HCT116 (cell line): ENCODE measurements at regions not wholly inside any gene's neighbourhood (a gene's known extent, or its start where the extent isn't known, plus 50 kb on each side); places are given as distances from the start of the nearest gene placed in this dataset.

Experiments used
- ATAC-seq: fragments of 200-7000 bp; cut with Tn5 transposase; 2 replicates; pipeline ENCODE4 v1.9.1; 2020; ENCODE audit warnings: mild to moderate bottlenecking, moderate library complexity
- BruUV-seq: library from RNA; stranded (reverse); fragments of 400-500 nt; replicated peaks from 2 replicates; lab custom pipeline; 2021; lab: Mats Ljungman, UMichigan
- CTCF ChIA-PET: fragments of 300-600 bp; sonication (Branson Sonifier 250); formaldehyde crosslinking; loops from one replicate; lab custom pipeline; 2021; ENCODE audit warnings: antibody characterized with exemption; lab: Charles Lee
- POLR2A ChIA-PET: fragments of 300-600, 350-600 bp; sonication (Branson Sonifier 250); formaldehyde crosslinking; loops from one replicate; lab custom pipeline; 2021; ENCODE audit warnings: antibody characterized with exemption; lab: Charles Lee
- RAD21 ChIA-PET, 2 experiments: fragments of 300-600 bp; sonication (Branson Sonifier 250); formaldehyde crosslinking; loops; one replicate each; lab custom pipeline; 2023; ENCODE audit warnings: low total read pairs in 2 of 2; ENCODE audit not compliant: uncharacterized antibody in 2 of 2, unreplicated experiment in 2 of 2, low non-redundant PET in 1 of 2; lab: Charles Lee
- DNase-seq: peaks from one replicate; pipeline ENCODE4 v3.0.0-alpha.2; 2010; ENCODE audit warnings: low read depth, low spot score
- H2AFZ ChIP-seq: fragments of 200-600 bp; shearing (Covaris generic), sonication (generic); 2 replicates; pipeline ENCODE4 v1.6.1; 2017; ENCODE audit warnings: low read depth, mixed run types, mixed read lengths, antibody characterized with exemption, low read length; ENCODE audit not compliant: poor library complexity, severe bottlenecking
- H3K27ac ChIP-seq: 2 replicates; pipeline ENCODE4 v1.5.1; 2012; ENCODE audit warnings: low read depth, low read length
- H3K27me3 ChIP-seq: fragments of 200-600 bp; sonication (generic); 2 replicates; pipeline ENCODE4 v1.6.1; 2016; ENCODE audit warnings: mixed run types, low read length, mixed read lengths; ENCODE audit not compliant: insufficient read depth
- H3K36me3 ChIP-seq, 2 experiments: fragments of 200-500 bp in 1 of 2; fragments of 200-600 bp in 1 of 2; sonication (Bioruptor generic) in 1 of 2; sonication (generic) in 1 of 2; 2 replicates each; pipeline versions ENCODE4 v1.5.1 to v1.6.1; 2014 to 2016; ENCODE audit warnings: low read length in 2 of 2, inconsistent platforms in 1 of 2, mixed read lengths in 1 of 2, mixed run types in 1 of 2; ENCODE audit not compliant: insufficient read depth in 2 of 2, control insufficient read depth in 1 of 2
- H3K4me1 ChIP-seq, 2 experiments: fragments of 200-600 bp in 1 of 2; sonication (generic) in 1 of 2; 2 replicates each; pipeline versions ENCODE4 v1.5.1 to v1.6.1; 2012 to 2017; ENCODE audit warnings: low read length in 2 of 2, inconsistent platforms in 1 of 2, mild to moderate bottlenecking in 1 of 2, mixed read lengths in 1 of 2, mixed run types in 1 of 2, moderate library complexity in 1 of 2; ENCODE audit not compliant: insufficient read depth in 2 of 2, control insufficient read depth in 1 of 2
- H3K4me2 ChIP-seq: fragments of 200-600 bp; sonication (generic); 2 replicates; pipeline ENCODE4 v1.6.1; 2017; ENCODE audit warnings: mixed run types, low read length, mixed read lengths
- H3K4me3 ChIP-seq, 2 experiments: fragments of 200-600 bp in 1 of 2; sonication (generic) in 1 of 2; replicated peaks in 1 of 2; 2 replicates each; pipeline ENCODE4 v1.5.1; 2011 to 2016; ENCODE audit warnings: low read length in 2 of 2, control low read depth in 1 of 2, low read depth in 1 of 2, mild to moderate bottlenecking in 1 of 2, mixed read lengths in 1 of 2, mixed run types in 1 of 2
- H3K79me2 ChIP-seq: fragments of 200-600 bp; sonication (generic); 2 replicates; pipeline ENCODE4 v1.6.1; 2017; ENCODE audit warnings: mild to moderate bottlenecking, mixed run types, low read length, moderate library complexity, mixed read lengths; ENCODE audit not compliant: insufficient read depth
- H3K9ac ChIP-seq: fragments of 200-600 bp; sonication (generic); 2 replicates; pipeline ENCODE4 v1.6.1; 2016; ENCODE audit warnings: low read length, mixed read lengths
- H3K9me2 ChIP-seq: fragments of 200-600 bp; sonication (generic), shearing (Covaris generic); 2 replicates; pipeline ENCODE4 v1.6.1; 2017; ENCODE audit warnings: mixed run types, mild to moderate bottlenecking, moderate library complexity; ENCODE audit not compliant: insufficient read depth
- H3K9me3 ChIP-seq, 2 experiments: fragments of 200-500 bp in 1 of 2; fragments of 200-600 bp in 1 of 2; sonication (Bioruptor generic) in 1 of 2; sonication (generic) in 1 of 2; 2 replicates each; pipeline ENCODE4 v1.6.1; 2014 to 2017; ENCODE audit warnings: low read length in 2 of 2, mixed read lengths in 2 of 2, inconsistent platforms in 1 of 2, low read depth in 1 of 2, mild to moderate bottlenecking in 1 of 2, mixed run types in 1 of 2, moderate library complexity in 1 of 2; ENCODE audit not compliant: control insufficient read depth in 1 of 2, insufficient read depth in 1 of 2
- H4K20me1 ChIP-seq: fragments of 200-600 bp; sonication (generic), shearing (Covaris generic); 2 replicates; pipeline ENCODE4 v1.6.1; 2017; ENCODE audit warnings: mixed run types, mild to moderate bottlenecking, moderate library complexity; ENCODE audit not compliant: insufficient read depth
- CBX3 ChIP-seq: IDR thresholded peaks from 2 replicates; pipeline ENCODE4 v1.6.1; 2012; ENCODE audit warnings: low read depth
- CEBPB ChIP-seq: IDR thresholded peaks from 2 replicates; pipeline ENCODE4 v1.6.1; 2012; ENCODE audit warnings: low read depth
- EGR1 ChIP-seq: IDR thresholded peaks from 2 replicates; pipeline ENCODE4 v1.6.1; 2012; ENCODE audit warnings: low read depth
- ELF1 ChIP-seq: IDR thresholded peaks from 2 replicates; pipeline ENCODE4 v1.6.1; 2012; ENCODE audit warnings: low read depth, borderline replicate concordance
- EZH2phosphoT487 ChIP-seq: fragments of 200-600 bp; IDR thresholded peaks from 2 replicates; pipeline ENCODE4 v1.6.1; 2018; ENCODE audit warnings: antibody characterized with exemption, borderline replicate concordance
- FOSL1 ChIP-seq: IDR thresholded peaks from 2 replicates; pipeline ENCODE4 v1.6.1; 2012; ENCODE audit warnings: low read depth
- JUND ChIP-seq: IDR thresholded peaks from 2 replicates; pipeline ENCODE4 v1.6.1; 2012
- POLR2A ChIP-seq: IDR thresholded peaks from 2 replicates; pipeline ENCODE4 v1.7.0; 2011; ENCODE audit warnings: borderline replicate concordance; ENCODE audit not compliant: insufficient read depth, insufficient read length; ENCODE audit errors: extremely low read depth
- RAD21 ChIP-seq: IDR thresholded peaks from 2 replicates; pipeline ENCODE4 v1.6.1; 2012; ENCODE audit warnings: low read depth, mild to moderate bottlenecking
- REST ChIP-seq: IDR thresholded peaks from 2 replicates; pipeline ENCODE4 v1.6.1; 2012; ENCODE audit warnings: low read depth
- SIN3A ChIP-seq: IDR thresholded peaks from 2 replicates; pipeline ENCODE4 v1.6.1; 2012; ENCODE audit warnings: low read depth
- TCF7L2 ChIP-seq: IDR thresholded peaks from 2 replicates; pipeline ENCODE4 v1.7.0; 2011; ENCODE audit warnings: borderline replicate concordance, inconsistent platforms; ENCODE audit not compliant: insufficient read depth, insufficient read length; ENCODE audit errors: extremely low read depth
- YY1 ChIP-seq: IDR thresholded peaks from 2 replicates; pipeline ENCODE4 v1.6.1; 2011; ENCODE audit warnings: low read length, low read depth, moderate library complexity, mild to moderate bottlenecking; ENCODE audit not compliant: insufficient replicate concordance; ENCODE audit errors: extremely low read depth
- ZBTB33 ChIP-seq: IDR thresholded peaks from 2 replicates; pipeline ENCODE4 v1.6.1; 2011; ENCODE audit warnings: mild to moderate bottlenecking, low read length, moderate library complexity; ENCODE audit not compliant: insufficient replicate concordance; ENCODE audit errors: extremely low read depth
- ZNF274 ChIP-seq: fragments of 200-500 bp; sonication (Bioruptor generic); IDR thresholded peaks from 2 replicates; pipeline ENCODE4 v1.6.1; 2014; ENCODE audit warnings: mild to moderate bottlenecking, low read depth, low read length, inconsistent platforms
- intact Hi-C: fragments of 100-400 bp; cut with micrococcal nuclease; formaldehyde crosslinking; loops from 2 replicates; pipeline ENCODE4 v1.10.0; 2022
- TF ChIP-seq, protein P1 (sequence below): IDR thresholded peaks from 2 replicates; pipeline ENCODE4 v1.6.1; 2012
- TF ChIP-seq, protein P2 (sequence below): IDR thresholded peaks from 2 replicates; pipeline ENCODE4 v1.6.1; 2012

DNA sequence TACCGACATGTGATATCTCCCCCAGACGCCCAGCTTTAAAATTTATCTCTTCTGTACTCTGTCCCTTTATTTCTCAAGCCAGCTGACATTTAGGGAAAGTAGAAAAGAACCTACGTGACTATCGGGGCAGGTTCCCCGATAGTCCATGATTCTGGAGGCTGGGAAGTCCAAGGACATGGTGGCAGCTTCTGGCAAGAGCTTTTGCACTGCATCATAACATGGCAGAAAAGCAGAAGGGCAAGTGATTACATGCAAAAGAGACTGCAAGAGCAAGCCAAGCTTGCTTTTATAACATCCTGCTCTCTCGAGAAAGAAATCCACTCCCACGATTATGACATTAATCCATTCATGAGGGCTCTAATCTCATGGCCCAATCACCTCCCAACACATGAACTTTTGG is 113.2 kb downstream of the CD164 start:
- RAD21 ChIA-PET = no interaction called here
- H3K36me3 ChIP-seq = no peaks in the 10 kb centered on the region
- POLR2A ChIA-PET = no interaction called here
- H3K9me2 ChIP-seq = 0 out of 2 replicates have a peak, but pooled peaks cover 3% of the 10 kb centered on the region
- TF ChIP-seq CEBPB = no peak
- no peak for TF ChIP-seq ZNF274
- TF ChIP-seq, protein P1, sequence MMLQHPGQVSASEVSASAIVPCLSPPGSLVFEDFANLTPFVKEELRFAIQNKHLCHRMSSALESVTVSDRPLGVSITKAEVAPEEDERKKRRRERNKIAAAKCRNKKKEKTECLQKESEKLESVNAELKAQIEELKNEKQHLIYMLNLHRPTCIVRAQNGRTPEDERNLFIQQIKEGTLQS = no peak
- no peak for TF ChIP-seq FOSL1
- no peak for TF ChIP-seq REST
- no peak for TF ChIP-seq ZBTB33
- no peak for TF ChIP-seq ELF1
- no peak for TF ChIP-seq POLR2A
- TF ChIP-seq, protein P2, sequence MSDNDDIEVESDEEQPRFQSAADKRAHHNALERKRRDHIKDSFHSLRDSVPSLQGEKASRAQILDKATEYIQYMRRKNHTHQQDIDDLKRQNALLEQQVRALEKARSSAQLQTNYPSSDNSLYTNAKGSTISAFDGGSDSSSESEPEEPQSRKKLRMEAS = no peak
- no peak for TF ChIP-seq YY1
- no peak for TF ChIP-seq SIN3A
- TF ChIP-seq JUND = no peak
- TF ChIP-seq EZH2phosphoT487 = no peak
- no peak for TF ChIP-seq EGR1
- no peak for TF ChIP-seq CBX3
- no peak for TF ChIP-seq RAD21
- no peak for TF ChIP-seq TCF7L2
- ATAC-seq (no peak), DNase-seq (no peak)
- no peak overlapping the region for H3K4me3 ChIP-seq
- H3K27ac ChIP-seq = no peak overlapping the region
- no peaks in the 10 kb centered on the region for H3K79me2 ChIP-seq
- no peaks in the 10 kb centered on the region for H3K4me1 ChIP-seq
- intact Hi-C loops = no loop called here
- H3K27me3 ChIP-seq = no peaks in the 10 kb centered on the region
- H2AFZ ChIP-seq = no peak overlapping the region
- no peaks in the 10 kb centered on the region; the same call in 1 of the 2 replicates for H4K20me1 ChIP-seq
- BruUV-seq = no TSS peak
- CTCF ChIA-PET = no interaction called here
- no peak overlapping the region for H3K4me2 ChIP-seq
- H3K9ac ChIP-seq = no peak overlapping the region
- H3K9me3 ChIP-seq = no peaks in the 10 kb centered on the region
